HL-60 (cell line): ENCODE measurements at regions not wholly inside any gene's neighbourhood (a gene's known extent, or its start where the extent isn't known, plus 50 kb on each side); places are given as distances from the start of the nearest gene placed in this dataset.

Experiments used
- DNase-seq, 2 experiments: peaks; one replicate each; pipeline ENCODE4 v3.0.0-alpha.2; 2010 to 2020; ENCODE audit warnings: low read depth in 1 of 2, low spot score in 1 of 2
- H3K27ac ChIP-seq: fragments of 250-450 bp; sonication (Bioruptor Pico); replicated peaks from 2 replicates; pipeline ENCODE4 v1.5.1; 2020; ENCODE audit warnings: mild to moderate bottlenecking, moderate library complexity
- H3K27me3 ChIP-seq: fragments of 250-450 bp; sonication (Bioruptor Pico); 2 replicates; pipeline ENCODE4 v1.5.1; 2021; ENCODE audit warnings: mild to moderate bottlenecking, moderate library complexity; ENCODE audit not compliant: insufficient read depth, poor library complexity, severe bottlenecking
- H3K4me3 ChIP-seq: replicated peaks from 2 replicates; pipeline ENCODE4 v1.5.1; 2011; ENCODE audit warnings: mild to moderate bottlenecking, control low read depth, low read length; ENCODE audit not compliant: insufficient read depth
- GABPA ChIP-seq: IDR thresholded peaks from 2 replicates; pipeline ENCODE4 v1.6.1; 2012; ENCODE audit warnings: low read depth
- POLR2AphosphoS5 ChIP-seq: IDR thresholded peaks from 2 replicates; pipeline ENCODE4 v1.6.1; 2012; ENCODE audit warnings: low read depth
- REST ChIP-seq: IDR thresholded peaks from 2 replicates; pipeline ENCODE4 v1.6.1; 2012; ENCODE audit warnings: low read depth; ENCODE audit not compliant: insufficient replicate concordance
- SPI1 ChIP-seq: IDR thresholded peaks from 2 replicates; pipeline ENCODE4 v1.6.1; 2012; ENCODE audit warnings: low read depth, mild to moderate bottlenecking, borderline replicate concordance
- TF ChIP-seq, protein P1 (sequence below): IDR thresholded peaks from one replicate; pipeline ENCODE4 v1.5.1; 2011; ENCODE audit warnings: low read length, control low read depth, inconsistent platforms; ENCODE audit not compliant: insufficient read depth

- Histone ChIP-seq H3K27me3 (no peaks in the 10 kb centered on the region), H3K4me3 (no peak overlapping the region), H3K27ac (no peak overlapping the region)
- TF ChIP-seq REST: no peak
- TF ChIP-seq POLR2AphosphoS5: no peak
- TF ChIP-seq SPI1: no peak
- TF ChIP-seq GABPA: no peak
- TF ChIP-seq, protein P1, sequence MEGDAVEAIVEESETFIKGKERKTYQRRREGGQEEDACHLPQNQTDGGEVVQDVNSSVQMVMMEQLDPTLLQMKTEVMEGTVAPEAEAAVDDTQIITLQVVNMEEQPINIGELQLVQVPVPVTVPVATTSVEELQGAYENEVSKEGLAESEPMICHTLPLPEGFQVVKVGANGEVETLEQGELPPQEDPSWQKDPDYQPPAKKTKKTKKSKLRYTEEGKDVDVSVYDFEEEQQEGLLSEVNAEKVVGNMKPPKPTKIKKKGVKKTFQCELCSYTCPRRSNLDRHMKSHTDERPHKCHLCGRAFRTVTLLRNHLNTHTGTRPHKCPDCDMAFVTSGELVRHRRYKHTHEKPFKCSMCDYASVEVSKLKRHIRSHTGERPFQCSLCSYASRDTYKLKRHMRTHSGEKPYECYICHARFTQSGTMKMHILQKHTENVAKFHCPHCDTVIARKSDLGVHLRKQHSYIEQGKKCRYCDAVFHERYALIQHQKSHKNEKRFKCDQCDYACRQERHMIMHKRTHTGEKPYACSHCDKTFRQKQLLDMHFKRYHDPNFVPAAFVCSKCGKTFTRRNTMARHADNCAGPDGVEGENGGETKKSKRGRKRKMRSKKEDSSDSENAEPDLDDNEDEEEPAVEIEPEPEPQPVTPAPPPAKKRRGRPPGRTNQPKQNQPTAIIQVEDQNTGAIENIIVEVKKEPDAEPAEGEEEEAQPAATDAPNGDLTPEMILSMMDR: no peak
- DNase-seq: no peak
Observed at GRCh38 chr5:168195110-168195509, 96.3 kb upstream of the WWC1 start.

- H3K27ac ChIP-seq: no peak overlapping the region
- no peak for TF ChIP-seq POLR2AphosphoS5
- TF ChIP-seq REST: no peak
- no peak for TF ChIP-seq GABPA
- no peak for TF ChIP-seq SPI1
- TF ChIP-seq, protein P1: no peak
- no peak overlapping the region for H3K4me3 ChIP-seq
- no peak for DNase-seq
- no peaks in the 10 kb centered on the region for H3K27me3 ChIP-seq
Observed at GRCh38 chr5:168198359-168198758, 93.1 kb upstream of the WWC1 start.

DNA sequence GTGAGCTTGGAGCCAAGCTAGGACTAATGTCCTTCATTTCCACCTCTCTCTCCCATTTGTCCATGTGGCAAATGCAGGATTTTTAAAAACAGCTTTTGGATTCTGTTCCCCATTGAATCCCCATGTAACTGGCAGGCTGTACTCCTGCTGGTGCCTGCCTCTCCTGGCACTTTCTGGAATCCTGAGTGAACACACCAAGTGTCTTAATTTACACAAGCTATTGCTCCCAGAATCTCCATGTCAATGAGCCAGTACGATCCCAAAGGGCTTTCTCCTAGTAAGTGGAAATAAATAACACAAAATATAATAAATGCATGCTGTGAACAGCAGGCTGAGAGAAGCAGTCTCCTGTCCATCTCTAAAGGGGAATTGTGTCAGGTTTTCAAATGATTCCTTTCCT lies 88.4 kb upstream of the WWC1 start:
- Histone ChIP-seq H3K27ac (no peak overlapping the region), H3K4me3 (no peak overlapping the region), H3K27me3 (no peaks in the 10 kb centered on the region)
- DNase-seq: no peak
- TF ChIP-seq GABPA: no peak
- TF ChIP-seq POLR2AphosphoS5: no peak
- no peak for TF ChIP-seq SPI1
- TF ChIP-seq, protein P1: no peak
- TF ChIP-seq REST: no peak
